IMR-90 (cell line): ENCODE measurements at regions not wholly inside any gene's neighbourhood (a gene's known extent, or its start where the extent isn't known, plus 50 kb on each side); places are given as distances from the start of the nearest gene placed in this dataset.

ENCODE experiments used
- ATAC-seq: fragments of 200-7000 bp; cut with Tn5 transposase; 2 replicates; pipeline ENCODE4 v1.9.1; 2020; ENCODE audit warnings: low read depth, mild to moderate bottlenecking, moderate library complexity
- BruUV-seq: library from RNA; stranded (reverse); fragments of 400-500 nt; replicated peaks from 2 replicates; lab custom pipeline; 2021; lab: Mats Ljungman, UMichigan
- CTCF ChIA-PET: fragments of 300-600 bp; formaldehyde crosslinking; extraction: SDS; loops from one replicate; lab custom pipeline; 2021; ENCODE audit warnings: antibody characterized with exemption; lab: Yijun Ruan, JAX
- POLR2A ChIA-PET: fragments of 300-600 bp; sonication (Branson Sonifier 250); formaldehyde crosslinking; loops from one replicate; lab custom pipeline; 2022; ENCODE audit warnings: antibody characterized with exemption; ENCODE audit not compliant: unreplicated experiment; lab: Charles Lee
- DNase-seq: peaks from one replicate; pipeline ENCODE4 v3.0.0; 2013
- H2AFZ ChIP-seq: replicated peaks from 2 replicates; pipeline ENCODE3; 2013; ENCODE audit warnings: low read length, mild to moderate bottlenecking; ENCODE audit not compliant: poor library complexity
- H2AK5ac ChIP-seq: 2 replicates; pipeline ENCODE4 v1.6.1; 2013; ENCODE audit warnings: low read depth, low read length, inconsistent platforms
- H2AK9ac ChIP-seq: replicated peaks from 2 replicates; pipeline ENCODE3; 2013; ENCODE audit warnings: mild to moderate bottlenecking, low read depth, low read length, moderate library complexity; ENCODE audit not compliant: poor library complexity
- H2BK120ac ChIP-seq: 2 replicates; pipeline ENCODE4 v1.6.1; 2013; ENCODE audit warnings: low read depth, low read length, inconsistent platforms
- H2BK15ac ChIP-seq: 3 replicates; pipeline ENCODE4 v1.6.1; 2013; ENCODE audit warnings: low read depth, low read length, inconsistent platforms
- H2BK20ac ChIP-seq: 2 replicates; pipeline ENCODE4 v1.6.1; 2013; ENCODE audit warnings: low read depth, mild to moderate bottlenecking, inconsistent platforms, low read length, moderate library complexity
- H2BK5ac ChIP-seq: 2 replicates; pipeline ENCODE4 v1.6.1; 2013; ENCODE audit warnings: mild to moderate bottlenecking, low read depth, low read length, inconsistent platforms; ENCODE audit not compliant: poor library complexity, severe bottlenecking
- H3K14ac ChIP-seq: replicated peaks from 2 replicates; pipeline ENCODE4 v1.6.1; 2013; ENCODE audit warnings: low read depth, low read length, inconsistent platforms
- H3K18ac ChIP-seq: 2 replicates; pipeline ENCODE4 v1.6.1; 2013; ENCODE audit warnings: low read depth, low read length, control low read depth
- H3K23ac ChIP-seq: 2 replicates; pipeline ENCODE4 v1.6.1; 2013; ENCODE audit warnings: low read depth, low read length, inconsistent platforms
- H3K27ac ChIP-seq: 2 replicates; pipeline ENCODE4 v1.5.1; 2013; ENCODE audit warnings: mild to moderate bottlenecking, control low read depth, low read length; ENCODE audit not compliant: insufficient read depth
- H3K27me3 ChIP-seq: 2 replicates; pipeline ENCODE4 v1.6.1; 2013; ENCODE audit warnings: low read length; ENCODE audit not compliant: control insufficient read depth, insufficient read depth
- H3K36me3 ChIP-seq: 2 replicates; pipeline ENCODE4 v1.6.1; 2013; ENCODE audit warnings: low read length, mixed read lengths; ENCODE audit not compliant: control insufficient read depth, insufficient read depth
- H3K4ac ChIP-seq: 2 replicates; pipeline ENCODE4 v1.6.1; 2013; ENCODE audit warnings: low read depth, low read length, inconsistent platforms
- H3K4me1 ChIP-seq: 2 replicates; pipeline ENCODE4 v1.6.1; 2013; ENCODE audit warnings: low read length, mixed read lengths; ENCODE audit not compliant: control insufficient read depth, insufficient read depth
- H3K4me2 ChIP-seq: 2 replicates; pipeline ENCODE4 v1.6.1; 2013; ENCODE audit warnings: low read depth, mild to moderate bottlenecking, control low read depth, low read length, moderate library complexity
- H3K4me3 ChIP-seq: 2 replicates; pipeline ENCODE4 v1.5.1; 2013; ENCODE audit warnings: low read depth, mild to moderate bottlenecking, control low read depth, low read length, moderate library complexity; ENCODE audit not compliant: insufficient read depth
- H3K56ac ChIP-seq: 2 replicates; pipeline ENCODE4 v1.6.1; 2013; ENCODE audit warnings: low read length, inconsistent platforms; ENCODE audit not compliant: insufficient read depth; ENCODE audit errors: extremely low read depth
- H3K79me1 ChIP-seq, 2 experiments: 2 replicates each; pipeline ENCODE4 v1.6.1; 2013; ENCODE audit warnings: low read length in 2 of 2, inconsistent platforms in 1 of 2, low read depth in 1 of 2
- H3K9ac ChIP-seq: 2 replicates; pipeline ENCODE4 v1.6.1; 2013; ENCODE audit warnings: low read depth, low read length, control low read depth
- H3K9me1 ChIP-seq: 2 replicates; pipeline ENCODE4 v1.6.1; 2013; ENCODE audit warnings: low read length, inconsistent platforms; ENCODE audit not compliant: insufficient read depth
- H3K9me3 ChIP-seq: 2 replicates; pipeline ENCODE4 v1.6.1; 2013; ENCODE audit warnings: low read length; ENCODE audit not compliant: control insufficient read depth, insufficient read depth
- H4K20me1 ChIP-seq: 2 replicates; pipeline ENCODE4 v1.6.1; 2013; ENCODE audit warnings: low read length, inconsistent platforms; ENCODE audit not compliant: insufficient read depth
- H4K5ac ChIP-seq: 2 replicates; pipeline ENCODE4 v1.6.1; 2013; ENCODE audit warnings: mild to moderate bottlenecking, low read depth, low read length, control low read depth
- H4K8ac ChIP-seq, 2 experiments: 2 replicates each; pipeline ENCODE4 v1.6.1; 2013; ENCODE audit warnings: low read depth in 2 of 2, low read length in 2 of 2, control low read depth in 1 of 2, inconsistent platforms in 1 of 2
- H4K91ac ChIP-seq: 2 replicates; pipeline ENCODE4 v1.6.1; 2013; ENCODE audit warnings: low read depth, low read length, inconsistent platforms; ENCODE audit not compliant: insufficient read depth
- CEBPB ChIP-seq: IDR thresholded peaks from 2 replicates; pipeline ENCODE4 v1.6.1; 2012; ENCODE audit warnings: low read depth, low read length, improper control_type of control experiment
- CHD1 ChIP-seq: IDR thresholded peaks from 2 replicates; pipeline ENCODE4 v1.6.1; 2012; ENCODE audit warnings: low read depth, low read length, improper control_type of control experiment
- FOS ChIP-seq: fragments of 150-350 bp; IDR thresholded peaks from 2 replicates; pipeline ENCODE4 v1.6.1; 2016; ENCODE audit warnings: low read depth, low read length
- MAFK ChIP-seq: IDR thresholded peaks from 2 replicates; pipeline ENCODE4 v1.6.1; 2012; ENCODE audit warnings: low read depth, low read length, improper control_type of control experiment
- MAZ ChIP-seq: IDR thresholded peaks from 2 replicates; pipeline ENCODE4 v1.6.1; 2012; ENCODE audit warnings: low read depth, mild to moderate bottlenecking, low read length, improper control_type of control experiment, moderate library complexity, borderline replicate concordance
- NFE2L2 ChIP-seq: fragments of 150-350 bp; IDR thresholded peaks from 2 replicates; pipeline ENCODE4 v1.6.1; 2016; ENCODE audit warnings: low read depth, mild to moderate bottlenecking, low read length
- POLR2A ChIP-seq: IDR thresholded peaks from 2 replicates; pipeline ENCODE4 v1.6.1; 2012; ENCODE audit warnings: mild to moderate bottlenecking, low read depth, low read length
- RFX5 ChIP-seq: IDR thresholded peaks from 2 replicates; pipeline ENCODE4 v1.8.0; 2012; ENCODE audit warnings: low read depth, mild to moderate bottlenecking, low read length, moderate library complexity
- WGBS, 2 experiments: methylation state at CpG; one replicate each; pipeline versions ENCODE4 v1.1.5 to v1.1.7; 2013; ENCODE audit warnings: missing lambda C conversion rate in 2 of 2; ENCODE audit not compliant: insufficient read length in 1 of 2; ENCODE audit errors: extremely low coverage in 2 of 2; 5-methylcytosine and 5-hydroxymethylcytosine counted together
- dilution Hi-C: fragments of 300-500 bp; cut with HindIII; formaldehyde crosslinking; loops from one replicate; pipeline ENCODE4 v1.14.3; 2018; ENCODE audit warnings: low sequenced_read_pairs; ENCODE audit not compliant: unreplicated experiment
- in situ Hi-C: fragments of 300-500 bp; cut with MboI; formaldehyde crosslinking; loops from 3 replicates; pipeline ENCODE4 v1.14.3; 2019; ENCODE audit warnings: low sequenced_read_pairs, inconsistent platforms, mixed read lengths
- intact Hi-C: fragments of 100-400 bp; cut with micrococcal nuclease; formaldehyde crosslinking; loops from 2 replicates; pipeline ENCODE4 v1.10.0; 2022

- in situ Hi-C loops (no loop called here), intact Hi-C loops (no loop called here), dilution Hi-C loops (no loop called here)
- no CpG with 5 or more reads among the region's 6 CpGs for WGBS, 2 experiments
- Histone ChIP-seq H3K56ac (no peak overlapping the region), H3K4me2 (no peak overlapping the region), H3K18ac (no peak overlapping the region), H3K36me3 (no peaks in the 10 kb centered on the region), H3K14ac (no peak overlapping the region), H3K27me3 (no peaks in the 10 kb centered on the region), H2BK120ac (no peak overlapping the region), H3K9ac (no peak overlapping the region), H3K23ac (no peak overlapping the region), H2AK9ac (no peak overlapping the region), H3K9me3 (no peaks in the 10 kb centered on the region), H2AK5ac (no peak overlapping the region), H2BK20ac (no peak overlapping the region), H3K4ac (no peak overlapping the region), H3K4me3 (no peak overlapping the region), H3K4me1 (no peaks in the 10 kb centered on the region), H4K20me1 (no peaks in the 10 kb centered on the region), H4K91ac (no peak overlapping the region), H2BK15ac (no peak overlapping the region), H3K79me1 (no peaks in the 10 kb centered on the region), H3K9me1 (no peaks in the 10 kb centered on the region), H2AFZ (no peak overlapping the region), H4K8ac (no peak overlapping the region), H2BK5ac (no peak overlapping the region), H4K5ac (no peak overlapping the region), H3K27ac (no peak overlapping the region)
- no peak for ATAC-seq
- BruUV-seq: no TSS peak
- ChIA-PET CTCF (no interaction called here), POLR2A (no interaction called here)
- no peak for DNase-seq
- TF ChIP-seq MAZ (no peak), RFX5 (no peak), FOS (no peak), NFE2L2 (no peak), POLR2A (no peak), CEBPB (no peak), CHD1 (no peak), MAFK (no peak)
These were observed 211.9 kb upstream of the IRF2BP2 start for GRCh38 chr1:234821840-234822239.
